GM06990 (cell line): ENCODE measurements at regions not wholly inside any gene's neighbourhood (a gene's known extent, or its start where the extent isn't known, plus 50 kb on each side); places are given as distances from the start of the nearest gene placed in this dataset.
A peak's percentile ranks its signal among the peaks of the same experiment; 100 is the strongest.
"Not testable (repeated sequence)": the region's sequence is repeated elsewhere in the genome, so short reads cannot be mapped to it uniquely, and the experiment has no call there.

Experiments
- DNase-seq: peaks from one replicate; pipeline ENCODE4 v3.0.0-alpha.2; 2011; ENCODE audit not compliant: insufficient read length; ENCODE audit errors: extremely low read depth
- H3K27me3 ChIP-seq: replicated peaks from 2 replicates; pipeline ENCODE4 v1.6.0; 2011; ENCODE audit warnings: low read length; ENCODE audit not compliant: control insufficient read depth, insufficient read depth
- H3K36me3 ChIP-seq: 2 replicates; pipeline ENCODE4 v1.5.1; 2011; ENCODE audit warnings: low read length; ENCODE audit not compliant: control insufficient read depth, insufficient read depth
- H3K4me3 ChIP-seq: replicated peaks from 2 replicates; pipeline ENCODE4 v1.5.1; 2011; ENCODE audit warnings: low read depth, mild to moderate bottlenecking, control low read depth, low read length
- TF ChIP-seq, protein P1 (sequence below): IDR thresholded peaks from 2 replicates; pipeline ENCODE4 v1.5.1; 2011; ENCODE audit warnings: low read length, control low read depth, mild to moderate bottlenecking, inconsistent platforms; ENCODE audit not compliant: insufficient read depth, poor library complexity, severe bottlenecking

- no peaks in the 10 kb centered on the region for H3K36me3 ChIP-seq
- TF ChIP-seq, protein P1, sequence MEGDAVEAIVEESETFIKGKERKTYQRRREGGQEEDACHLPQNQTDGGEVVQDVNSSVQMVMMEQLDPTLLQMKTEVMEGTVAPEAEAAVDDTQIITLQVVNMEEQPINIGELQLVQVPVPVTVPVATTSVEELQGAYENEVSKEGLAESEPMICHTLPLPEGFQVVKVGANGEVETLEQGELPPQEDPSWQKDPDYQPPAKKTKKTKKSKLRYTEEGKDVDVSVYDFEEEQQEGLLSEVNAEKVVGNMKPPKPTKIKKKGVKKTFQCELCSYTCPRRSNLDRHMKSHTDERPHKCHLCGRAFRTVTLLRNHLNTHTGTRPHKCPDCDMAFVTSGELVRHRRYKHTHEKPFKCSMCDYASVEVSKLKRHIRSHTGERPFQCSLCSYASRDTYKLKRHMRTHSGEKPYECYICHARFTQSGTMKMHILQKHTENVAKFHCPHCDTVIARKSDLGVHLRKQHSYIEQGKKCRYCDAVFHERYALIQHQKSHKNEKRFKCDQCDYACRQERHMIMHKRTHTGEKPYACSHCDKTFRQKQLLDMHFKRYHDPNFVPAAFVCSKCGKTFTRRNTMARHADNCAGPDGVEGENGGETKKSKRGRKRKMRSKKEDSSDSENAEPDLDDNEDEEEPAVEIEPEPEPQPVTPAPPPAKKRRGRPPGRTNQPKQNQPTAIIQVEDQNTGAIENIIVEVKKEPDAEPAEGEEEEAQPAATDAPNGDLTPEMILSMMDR: no peak
- no peak for DNase-seq
- no peak overlapping the region for H3K4me3 ChIP-seq
- no peaks in the 10 kb centered on the region for H3K27me3 ChIP-seq
These were observed 560.6 kb downstream of the TOX3 start for GRCh38 chr16:51986301-51986700.

- TF ChIP-seq, protein P1: no peak
- no peak for DNase-seq
These were observed 561.8 kb downstream of the TOX3 start for GRCh38 chr16:51985126-51985525.

DNA sequence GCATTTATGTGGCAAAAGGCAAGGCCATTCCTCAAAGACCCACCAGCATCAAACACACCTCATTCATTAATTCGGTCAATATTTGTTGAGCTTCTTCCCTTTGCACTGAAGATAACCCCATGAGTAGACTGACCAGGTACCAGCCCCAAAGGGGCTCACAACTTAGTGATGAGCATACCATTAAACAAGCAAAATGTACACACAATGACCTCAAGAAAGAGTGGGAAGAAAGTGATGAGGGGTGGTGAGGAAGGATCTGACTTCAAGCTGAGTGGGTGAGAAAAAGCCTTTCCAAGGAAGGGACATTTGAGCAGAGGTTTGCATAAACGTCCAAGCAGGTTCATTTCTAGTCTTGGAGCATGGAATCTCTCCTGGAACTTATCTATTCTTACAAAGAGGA lies 562.5 kb downstream of the TOX3 start:
- H3K27me3 ChIP-seq: no peaks in the 10 kb centered on the region
- H3K4me3 ChIP-seq: no peak overlapping the region
- DNase-seq: no peak
- no peaks in the 10 kb centered on the region for H3K36me3 ChIP-seq
- TF ChIP-seq, protein P1: no peak

More at GRCh38 chr16:51985126-51985525, 561.8 kb downstream of the TOX3 start:
- no peaks in the 10 kb centered on the region for H3K36me3 ChIP-seq
- H3K4me3 ChIP-seq: no peak overlapping the region
- H3K27me3 ChIP-seq: no peaks in the 10 kb centered on the region

DNA sequence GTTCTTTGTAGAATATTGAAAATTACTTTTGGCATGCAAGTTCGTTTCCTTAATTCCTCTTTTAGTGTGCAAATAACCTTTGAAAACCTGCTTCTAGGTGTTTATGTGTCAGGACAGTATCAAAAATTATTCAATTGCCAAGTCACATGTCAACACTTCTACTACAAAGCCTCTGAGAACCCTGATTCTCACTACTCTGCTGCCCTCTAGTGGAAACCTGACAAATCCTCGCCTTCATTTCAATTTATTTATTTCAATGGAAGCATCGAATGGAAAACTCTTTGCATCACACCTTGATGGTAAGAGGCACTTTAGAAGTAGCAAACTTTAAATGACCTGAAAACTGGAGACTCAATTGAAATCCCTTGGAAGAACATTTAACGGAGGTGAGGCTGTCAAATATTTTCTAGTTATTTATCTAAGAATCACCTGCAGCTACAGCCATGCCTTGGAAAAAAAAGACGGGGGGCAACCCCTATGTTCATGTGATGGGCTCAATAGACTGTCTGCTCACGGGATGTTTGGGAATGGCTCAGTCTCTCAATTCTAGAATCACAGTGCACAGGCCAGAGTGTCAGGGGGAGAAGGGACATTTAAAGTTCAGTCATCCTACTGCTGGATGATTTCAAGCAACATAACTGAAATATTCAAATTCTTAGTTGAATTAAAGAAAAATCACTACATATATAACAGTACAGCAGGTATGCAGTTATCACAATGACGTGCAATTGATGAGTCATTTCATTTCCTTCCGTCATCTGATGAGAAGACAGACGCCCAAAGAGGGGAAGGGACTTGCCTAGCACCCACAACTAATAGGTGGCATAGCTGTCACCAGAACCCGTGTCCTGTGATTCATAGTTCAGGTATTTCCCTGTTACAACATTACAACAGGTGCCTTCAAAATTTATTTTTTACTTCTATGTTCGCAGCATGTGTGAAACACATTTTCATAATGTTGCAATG lies 563.9 kb downstream of the TOX3 start:
- TF ChIP-seq, protein P1: peak; percentile 64
- Histone ChIP-seq H3K27me3 (no peaks in the 10 kb centered on the region), H3K36me3 (no peaks in the 10 kb centered on the region), H3K4me3 (no peak overlapping the region)
- DNase-seq: peak; percentile 3

DNA sequence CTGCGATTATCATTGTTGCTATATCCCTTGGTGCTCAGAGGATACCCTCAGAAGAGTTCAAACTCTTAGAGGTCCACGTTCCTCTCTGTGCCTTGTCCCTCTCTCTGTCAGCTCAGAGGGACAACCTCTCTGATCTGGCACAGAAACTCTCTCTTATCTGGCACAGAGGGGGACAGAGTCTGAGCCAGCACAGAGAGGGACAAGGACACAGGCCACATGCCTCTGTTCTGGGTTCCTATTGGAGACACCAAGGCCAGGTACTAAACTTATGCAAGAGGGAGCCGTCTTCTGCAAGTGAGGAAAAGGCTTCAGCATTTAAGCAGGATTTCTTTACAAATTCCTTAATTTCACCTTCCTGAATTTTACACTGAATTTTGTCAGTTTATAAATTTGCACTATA lies 565.2 kb downstream of the TOX3 start:
- Histone ChIP-seq H3K4me3 (no peak overlapping the region), H3K36me3 (no peaks in the 10 kb centered on the region), H3K27me3 (no peaks in the 10 kb centered on the region)
- TF ChIP-seq, protein P1: no peak
- DNase-seq: no peak

GRCh38 chr16:51977506-51977905 lies 569.4 kb downstream of the TOX3 start:
- H3K4me3 ChIP-seq, DNase-seq, H3K27me3 ChIP-seq, H3K36me3 ChIP-seq: not testable (repeated sequence)
